Upper lobe of left lung (tissue), 6 donors: ENCODE measurements at regions not wholly inside any gene's neighbourhood (a gene's known extent, or its start where the extent isn't known, plus 50 kb on each side); places are given as distances from the start of the nearest gene placed in this dataset.
A peak's percentile ranks its signal among the peaks of the same experiment; 100 is the strongest.

ENCODE experiments used
- ATAC-seq, 2 donors: fragments of 200-7000 bp; cut with Tn5 transposase; one replicate each; pipeline ENCODE4 v1.9.1; 2022; ENCODE audit warnings: mild to moderate bottlenecking in 2 of 2, moderate library complexity in 2 of 2; ENCODE audit not compliant: low FRiP score in 2 of 2
- DNase-seq, 2 donors: peaks; one replicate each; pipeline ENCODE4 v3.0.0-alpha.2; 2019 to 2020
- H3K27ac ChIP-seq, 4 donors: fragments of 200-600 bp; sonication (generic); one replicate each; pipeline ENCODE4 v1.5.1; 2016 to 2019
- H3K27me3 ChIP-seq, 4 donors: fragments of 200-600 bp; sonication (generic); one replicate each; pipeline ENCODE4 v1.5.1; 2017 to 2019
- H3K36me3 ChIP-seq, 4 donors: fragments of 200-600 bp; sonication (generic); one replicate each; pipeline ENCODE4 v1.5.1; 2016 to 2019
- H3K4me1 ChIP-seq, 4 donors: fragments of 200-600 bp; sonication (generic); one replicate each; pipeline ENCODE4 v1.5.1; 2018 to 2019
- H3K4me3 ChIP-seq, 4 donors: fragments of 200-600 bp; sonication (generic); one replicate each; pipeline ENCODE4 v1.5.1; 2017 to 2019; ENCODE audit warnings: mild to moderate bottlenecking in 2 of 4, moderate library complexity in 1 of 4
- H3K9me3 ChIP-seq, 4 donors: fragments of 200-600 bp; sonication (generic); one replicate each; pipeline ENCODE4 v1.5.1; 2018 to 2019
- CTCF ChIP-seq, 6 experiments: fragments of 450-650 bp in 4 of 6; fragments of 200-600 bp in 2 of 6; sonication (generic) in 2 of 6; IDR thresholded peaks; one replicate each; pipeline ENCODE4 v1.5.1; 2016 to 2019; ENCODE audit warnings: antibody characterized with exemption in 6 of 6
- EP300 ChIP-seq, 4 donors: sonication (generic); formaldehyde crosslinking; IDR thresholded peaks; one replicate each; pipeline ENCODE4 v1.5.1; 2017; ENCODE audit warnings: antibody characterized with exemption in 4 of 4, control low read depth in 2 of 4
- POLR2A ChIP-seq, 4 donors: fragments of 450-650 bp; IDR thresholded peaks; one replicate each; pipeline ENCODE4 v1.5.1; 2016 to 2017; ENCODE audit warnings: antibody characterized with exemption in 4 of 4, mild to moderate bottlenecking in 2 of 4
- POLR2AphosphoS5 ChIP-seq, 2 donors: sonication (generic); formaldehyde crosslinking; IDR thresholded peaks; one replicate each; pipeline ENCODE4 v1.5.1; 2017; ENCODE audit warnings: antibody characterized with exemption in 2 of 2
- WGBS, 2 donors: methylation state at CpG; one replicate each; pipeline ENCODE4 v1.1.5; 2017 to 2018; 5-methylcytosine and 5-hydroxymethylcytosine counted together
- donor health status: DM: no; HTN: no; CAD: no; lungs with moderate emphysema.
- donor health status: DM: no; HTN: yes; CAD: no; lungs with severe emphysema.

- Histone ChIP-seq H3K9me3 (no peaks in the 10 kb centered on the region), H3K27ac (no peak overlapping the region), H3K27me3 (no peaks in the 10 kb centered on the region), H3K4me3 (no peak overlapping the region), H3K36me3 (no peaks in the 10 kb centered on the region), H3K4me1 (no peaks in the 10 kb centered on the region)
- DNase-seq (peak in 1 of 2 donors; percentile 44), ATAC-seq (no peak)
- TF ChIP-seq POLR2A (IDR thresholded peaks at IDR 0.05) (no peak), POLR2AphosphoS5 (IDR thresholded peaks at IDR 0.05) (no peak), EP300 (IDR thresholded peaks at IDR 0.05) (no peak), CTCF (IDR thresholded peaks at IDR 0.05) (no peak)
- 83 to 86% methylated on average over 5 to 21 of the region's 26 CpGs for WGBS, 2 donors
Observed at GRCh38 chrX:137405449-137406140, 160.3 kb upstream of the ZIC3 start.

DNA sequence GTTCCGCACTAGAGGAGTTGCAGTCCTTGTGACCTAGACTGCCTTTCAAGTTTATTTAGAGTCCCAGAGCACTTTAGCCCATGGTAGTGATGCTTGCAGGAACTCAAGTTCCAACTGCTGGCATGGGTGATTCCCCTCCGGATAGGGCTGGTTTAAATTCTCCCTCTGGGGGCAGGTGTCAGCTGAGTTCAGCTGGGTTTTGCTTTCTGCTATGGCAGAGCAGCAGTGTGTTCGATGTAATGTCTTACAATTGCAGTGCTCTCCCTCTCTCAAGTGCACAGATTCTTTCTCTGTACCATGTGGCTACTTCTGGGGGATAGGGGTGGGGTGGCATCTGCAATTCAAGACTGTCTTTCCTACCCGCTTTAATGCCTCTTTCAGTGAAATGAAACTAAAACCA is 164.8 kb upstream of the ZIC3 start:
- Histone ChIP-seq H3K9me3 (no peaks in the 10 kb centered on the region), H3K36me3 (no peaks in the 10 kb centered on the region), H3K4me1 (no peaks in the 10 kb centered on the region), H3K27ac (no peak overlapping the region), H3K4me3 (no peak overlapping the region), H3K27me3 (no peaks in the 10 kb centered on the region)
- TF ChIP-seq EP300 (IDR thresholded peaks at IDR 0.05) (no peak), POLR2A (IDR thresholded peaks at IDR 0.05) (no peak), CTCF (IDR thresholded peaks at IDR 0.05) (no peak), POLR2AphosphoS5 (IDR thresholded peaks at IDR 0.05) (no peak)
- no peak for ATAC-seq
- WGBS, 2 donors, result 40 to 73% methylated on average over 1 to 4 of the region's 4 CpGs
- DNase-seq, result no peak

- DNase-seq (no peak), ATAC-seq (no peak)
- no peaks in the 10 kb centered on the region for H3K36me3 ChIP-seq
- no peaks in the 10 kb centered on the region for H3K4me1 ChIP-seq
- H3K4me3 ChIP-seq, result no peak overlapping the region
- no peak for TF ChIP-seq CTCF (IDR thresholded peaks at IDR 0.05)
- TF ChIP-seq EP300 (IDR thresholded peaks at IDR 0.05), result no peak
- no peak for TF ChIP-seq POLR2A (IDR thresholded peaks at IDR 0.05)
- TF ChIP-seq POLR2AphosphoS5 (IDR thresholded peaks at IDR 0.05), result no peak
- WGBS, 2 donors, result 69 to 91% methylated on average over 2 of the region's 2 CpGs
- no peaks in the 10 kb centered on the region for H3K27me3 ChIP-seq
- no peaks in the 10 kb centered on the region for H3K9me3 ChIP-seq
- H3K27ac ChIP-seq, result no peak overlapping the region
Observed at GRCh38 chrX:137387646-137388045, 178.3 kb upstream of the ZIC3 start.

DNA sequence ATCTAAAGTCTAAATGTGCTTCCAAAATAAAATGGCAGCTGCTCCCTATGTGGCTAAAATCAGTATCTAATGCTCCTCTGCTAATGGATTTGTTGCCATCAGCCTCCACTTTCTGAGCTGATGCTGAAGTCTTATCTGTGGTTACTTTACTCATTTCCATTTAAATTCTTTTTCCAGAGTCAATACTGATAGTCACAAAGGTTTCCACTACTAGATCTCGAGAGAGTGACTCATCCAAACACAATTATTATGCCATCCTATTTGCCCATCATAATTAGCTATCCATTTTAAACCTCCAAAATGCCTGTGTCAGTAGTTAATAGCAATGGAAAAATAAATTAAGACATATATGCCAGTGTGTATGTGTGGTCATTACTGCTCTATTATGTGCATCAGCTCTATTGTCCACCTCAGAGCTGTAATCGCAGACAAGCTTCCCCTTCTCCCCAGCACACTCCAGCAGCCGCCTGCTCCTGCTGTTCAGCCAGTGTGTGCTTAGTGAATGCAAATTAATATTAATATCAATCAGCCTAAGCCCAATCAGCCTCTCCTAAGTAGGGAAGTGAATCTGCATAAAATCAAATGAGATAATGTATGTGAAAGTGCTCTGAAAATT is 199.8 kb upstream of the ZIC3 start:
- DNase-seq (no peak), ATAC-seq (no peak)
- Histone ChIP-seq H3K4me1 (no peaks in the 10 kb centered on the region), H3K27ac (no peak overlapping the region), H3K27me3 (no peaks in the 10 kb centered on the region), H3K9me3 (no peaks in the 10 kb centered on the region), H3K4me3 (no peak overlapping the region), H3K36me3 (no peaks in the 10 kb centered on the region)
- WGBS, 2 donors, result 66 to 71% methylated on average over 3 of the region's 3 CpGs
- TF ChIP-seq POLR2A (IDR thresholded peaks at IDR 0.05) (no peak), CTCF (IDR thresholded peaks at IDR 0.05) (no peak), POLR2AphosphoS5 (IDR thresholded peaks at IDR 0.05) (no peak), EP300 (IDR thresholded peaks at IDR 0.05) (no peak)

DNA sequence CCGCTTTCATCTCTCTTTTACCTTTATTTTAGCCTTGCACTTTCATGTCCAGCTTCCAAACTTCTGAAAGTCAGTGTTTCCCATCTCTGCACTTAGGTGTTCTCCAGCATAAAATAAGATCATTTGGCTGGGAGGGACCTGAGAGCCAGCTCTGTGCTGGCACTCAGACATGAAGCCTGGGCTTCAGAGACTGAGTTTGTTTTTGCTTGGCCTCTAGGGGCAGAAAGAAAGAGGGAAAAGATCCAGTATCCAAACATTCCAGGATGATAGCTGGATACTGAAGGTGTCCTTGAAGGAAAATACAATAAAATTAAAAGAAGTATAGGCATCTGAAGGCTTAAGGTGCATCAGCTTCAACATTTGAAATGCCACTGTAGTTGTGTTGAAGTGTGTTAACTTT is 202.4 kb upstream of the ZIC3 start:
- Histone ChIP-seq H3K4me3 (no peak overlapping the region), H3K27ac (no peak overlapping the region), H3K27me3 (no peaks in the 10 kb centered on the region), H3K4me1 (no peaks in the 10 kb centered on the region), H3K9me3 (no peaks in the 10 kb centered on the region), H3K36me3 (no peaks in the 10 kb centered on the region)
- TF ChIP-seq CTCF (IDR thresholded peaks at IDR 0.05) (no peak), POLR2AphosphoS5 (IDR thresholded peaks at IDR 0.05) (no peak), EP300 (IDR thresholded peaks at IDR 0.05) (no peak), POLR2A (IDR thresholded peaks at IDR 0.05) (no peak)
- WGBS, 2 donors, result 82% methylated on average over 1 of the region's 1 CpG
- DNase-seq (no peak), ATAC-seq (no peak)
